Loucy (cell line): ENCODE measurements at regions not wholly inside any gene's neighbourhood (a gene's known extent, or its start where the extent isn't known, plus 50 kb on each side); places are given as distances from the start of the nearest gene placed in this dataset.

Experiments used
- CTCF ChIP-seq: fragments of 200-600 bp; sonication (generic); conservative IDR thresholded peaks from 2 replicates; pipeline ENCODE4 v1.5.1; 2014; ENCODE audit warnings: mild to moderate bottlenecking, antibody characterized with exemption, low read length
- EZH2phosphoT487 ChIP-seq: fragments of 200-600 bp; IDR thresholded peaks from 2 replicates; pipeline ENCODE4 v1.6.1; 2018; ENCODE audit warnings: antibody characterized with exemption, mild to moderate bottlenecking, moderate library complexity, borderline replicate concordance

- TF ChIP-seq CTCF, result no peak
- no peak for TF ChIP-seq EZH2phosphoT487
Measured at GRCh38 chr18:11320986-11321385, 171.6 kb upstream of the PIEZO2 start.
